ENCODE measurements at regions not wholly inside any gene's neighbourhood (a gene's known extent, or its start where the extent isn't known, plus 50 kb on each side); places are given as distances from the start of the nearest gene placed in this dataset.

GRCh38 chr6:18733921-18734550 lies 346.9 kb downstream of the RNF144B start:
- DNase-seq (ENCODE audit: low read depth in 2 of 2): no peak
- no peak for TF ChIP-seq CTCF (IDR thresholded peaks at IDR 0.05; ENCODE audit: low read depth, low read length)
- H3K4me3 ChIP-seq (replicated peaks in 1 of 2; ENCODE audit: low read depth in 2 of 2, low read length in 2 of 2): no peak overlapping the region

DNA sequence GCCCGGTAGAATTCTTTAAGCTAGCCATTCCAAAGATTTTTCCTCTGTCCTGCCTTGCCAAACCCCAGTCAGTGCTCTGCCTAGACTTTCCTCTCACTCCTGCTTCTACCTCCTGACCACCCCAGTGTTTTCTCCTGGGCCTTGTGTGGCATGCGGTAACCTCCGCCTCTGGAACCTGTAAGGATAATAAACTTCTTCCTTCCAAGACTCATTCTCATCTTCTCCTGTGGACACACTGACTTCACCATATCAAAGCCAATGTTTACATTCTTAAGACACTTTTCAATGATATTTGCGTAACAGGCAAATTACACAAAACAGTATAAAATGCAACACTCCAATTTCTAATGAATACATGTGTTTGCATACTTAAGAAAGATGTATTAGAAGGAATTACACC lies 354.6 kb downstream of the RNF144B start:
- DNase-seq (ENCODE audit: low read depth in 2 of 2): no peak
- H3K4me3 ChIP-seq (replicated peaks in 1 of 2; ENCODE audit: low read depth in 2 of 2, low read length in 2 of 2): no peak overlapping the region
- TF ChIP-seq CTCF (IDR thresholded peaks at IDR 0.05; ENCODE audit: low read depth, low read length): no peak

- peak; percentile 27 to 64 for DNase-seq (ENCODE audit: low read depth in 2 of 2)
- H3K4me3 ChIP-seq (replicated peaks in 1 of 2; ENCODE audit: low read depth in 2 of 2, low read length in 2 of 2): no peak overlapping the region
- no peak for TF ChIP-seq CTCF (IDR thresholded peaks at IDR 0.05; ENCODE audit: low read depth, low read length)
Measured at GRCh38 chr6:18742406-18742805, 355.3 kb downstream of the RNF144B start.

DNA sequence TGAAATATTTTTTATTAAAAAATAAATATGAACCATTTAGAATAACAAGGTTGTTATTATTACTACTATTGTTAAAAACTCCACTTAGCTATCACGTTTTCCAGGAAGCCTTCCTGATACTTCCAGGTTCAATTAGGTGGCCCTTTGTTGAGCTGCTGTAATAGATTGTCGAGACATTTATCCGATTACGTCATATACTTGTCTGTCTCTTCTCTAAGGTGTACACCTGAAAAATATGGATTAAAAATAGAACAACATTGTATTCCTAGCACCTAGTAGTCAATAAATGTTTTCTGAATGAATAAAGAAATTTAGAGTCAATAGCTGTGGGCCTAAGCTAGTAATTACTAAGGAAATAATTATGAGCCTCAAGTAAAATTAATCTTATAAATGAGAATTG lies 359.6 kb downstream of the RNF144B start:
- no peak for TF ChIP-seq CTCF (IDR thresholded peaks at IDR 0.05; ENCODE audit: low read depth, low read length)

DNA sequence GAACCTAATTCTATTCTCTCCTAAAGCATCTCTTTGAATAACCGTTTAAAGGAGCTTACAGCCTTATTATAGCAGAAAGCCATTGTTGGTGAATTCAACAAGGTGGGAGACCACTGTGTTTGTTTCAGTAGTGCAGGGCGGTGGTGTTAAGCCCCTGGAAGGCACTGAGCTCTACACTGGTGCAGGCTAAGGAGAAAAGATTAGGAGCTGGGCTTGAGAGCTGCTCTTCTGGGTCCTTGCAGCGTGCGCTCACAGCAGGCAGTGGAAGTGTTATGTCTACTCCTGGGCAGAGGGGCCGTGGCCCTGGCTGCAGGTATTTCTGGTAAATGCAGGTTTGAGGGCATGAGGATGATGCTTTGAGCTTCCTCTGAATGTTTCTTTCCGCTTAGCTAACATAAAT lies 361.2 kb downstream of the RNF144B start:
- no peak for DNase-seq (ENCODE audit: low read depth in 2 of 2)
- TF ChIP-seq CTCF (IDR thresholded peaks at IDR 0.05; ENCODE audit: low read depth, low read length): no peak
- H3K4me3 ChIP-seq (replicated peaks in 1 of 2; ENCODE audit: low read depth in 2 of 2, low read length in 2 of 2): no peak overlapping the region

More for the DNA sequence above, 359.6 kb downstream of the RNF144B start:
- H3K4me3 ChIP-seq (replicated peaks in 1 of 2; ENCODE audit: low read depth in 2 of 2, low read length in 2 of 2): no peak overlapping the region
- no peak for DNase-seq (ENCODE audit: low read depth in 2 of 2)

DNA sequence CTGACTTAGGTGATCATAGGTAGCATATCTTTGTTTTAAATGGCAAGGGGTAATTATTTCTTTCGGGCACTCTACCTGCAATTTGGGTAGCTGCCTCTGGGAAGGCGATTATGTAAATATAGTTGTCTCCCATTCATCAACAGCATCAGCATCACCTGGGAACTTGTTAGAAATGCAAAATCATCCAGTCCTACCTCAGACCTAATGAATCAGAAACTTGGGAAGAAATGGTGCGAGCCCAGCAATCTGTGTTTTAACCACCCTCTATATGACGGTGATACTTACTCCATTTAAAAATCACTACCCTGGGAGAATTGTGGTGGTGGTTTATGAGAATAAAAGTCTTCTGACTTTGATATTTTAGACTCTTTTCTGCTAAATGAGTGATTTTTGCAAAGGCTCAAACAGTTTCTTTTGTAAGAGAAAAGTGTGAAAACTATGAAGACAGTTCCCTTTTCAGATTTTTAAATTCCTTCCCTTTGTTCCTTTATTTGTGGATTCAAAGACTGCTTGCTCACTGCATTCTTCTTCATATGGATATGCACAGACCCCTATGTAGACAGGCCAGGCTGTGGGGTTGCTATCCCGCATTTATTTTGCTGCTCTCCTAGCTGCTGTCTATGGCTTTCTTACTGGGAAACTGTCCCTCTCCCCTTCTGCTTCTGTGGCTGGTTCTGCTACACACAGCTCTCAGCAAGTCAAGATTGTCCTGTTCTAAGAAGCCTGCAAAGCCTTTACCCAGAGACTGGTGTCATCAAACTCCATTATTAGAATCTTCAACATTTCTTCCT lies 365.3 kb downstream of the RNF144B start:
- H3K4me3 ChIP-seq (replicated peaks in 1 of 2; ENCODE audit: low read depth in 2 of 2, low read length in 2 of 2): no peak overlapping the region
- no peak for DNase-seq (ENCODE audit: low read depth in 2 of 2)
- no peak for TF ChIP-seq CTCF (IDR thresholded peaks at IDR 0.05; ENCODE audit: low read depth, low read length)

Measured in cardiac fibroblast (primary cell).